PC-9 (cell line): ENCODE measurements at regions not wholly inside any gene's neighbourhood (a gene's known extent, or its start where the extent isn't known, plus 50 kb on each side); places are given as distances from the start of the nearest gene placed in this dataset.

Source experiments
- BruUV-seq: library from RNA; stranded (reverse); fragments of 400-500 nt; replicated peaks from 2 replicates; lab custom pipeline; 2021; lab: Mats Ljungman, UMichigan
- CTCF ChIA-PET: fragments of 300-600 bp; sonication (Branson Sonifier 250); formaldehyde crosslinking; loops from one replicate; lab custom pipeline; 2022; ENCODE audit warnings: antibody characterized with exemption; lab: Charles Lee
- POLR2A ChIA-PET: fragments of 300-600 bp; sonication (Branson Sonifier 250); formaldehyde crosslinking; loops from one replicate; lab custom pipeline; 2022; ENCODE audit warnings: antibody characterized with exemption; ENCODE audit not compliant: unreplicated experiment; lab: Charles Lee
- DNase-seq, 2 experiments: peaks; one replicate each; pipeline versions ENCODE4 v3.0.0 to v3.0.0-alpha.2; 2015 to 2022; ENCODE audit warnings: mixed read lengths in 1 of 2
- H2AFZ ChIP-seq: fragments of 200-600 bp; sonication (generic); 2 replicates; pipeline ENCODE4 v1.8.1; 2017; ENCODE audit warnings: antibody characterized with exemption
- H3F3A ChIP-seq: fragments of 200-600 bp; sonication (generic); 2 replicates; pipeline ENCODE4 v1.8.1; 2017; ENCODE audit warnings: antibody characterized with exemption, mild to moderate bottlenecking, low read depth; ENCODE audit not compliant: insufficient read depth
- H3K27ac ChIP-seq: fragments of 200-600 bp; sonication (generic); 2 replicates; pipeline ENCODE4 v1.6.1; 2016; ENCODE audit warnings: mixed run types
- H3K27me3 ChIP-seq: fragments of 200-600 bp; sonication (generic); 2 replicates; pipeline ENCODE4 v1.6.1; 2016; ENCODE audit warnings: low read depth, mixed run types; ENCODE audit not compliant: insufficient read depth
- H3K36me3 ChIP-seq: fragments of 200-600 bp; sonication (generic); 2 replicates; pipeline ENCODE4 v1.6.1; 2016; ENCODE audit warnings: low read depth, mixed run types
- H3K4me1 ChIP-seq: fragments of 200-600 bp; sonication (generic); replicated peaks from 2 replicates; pipeline ENCODE4 v1.6.1; 2016; ENCODE audit warnings: mixed run types; ENCODE audit not compliant: insufficient read depth
- H3K4me2 ChIP-seq: fragments of 200-600 bp; sonication (generic); 2 replicates; pipeline ENCODE4 v1.6.1; 2017; ENCODE audit warnings: mixed run types
- H3K4me3 ChIP-seq: fragments of 200-600 bp; sonication (generic); 2 replicates; pipeline ENCODE4 v1.6.1; 2016; ENCODE audit warnings: mixed run types
- H3K79me2 ChIP-seq: fragments of 200-600 bp; sonication (generic); 2 replicates; pipeline ENCODE4 v1.6.1; 2017; ENCODE audit warnings: low read depth, mixed run types
- H3K9me2 ChIP-seq: fragments of 200-600 bp; sonication (generic); 2 replicates; pipeline ENCODE4 v1.8.1; 2017; ENCODE audit warnings: mild to moderate bottlenecking; ENCODE audit not compliant: insufficient read depth
- H3K9me3 ChIP-seq: fragments of 200-600 bp; sonication (generic); 2 replicates; pipeline ENCODE4 v1.8.1; 2016; ENCODE audit warnings: low read depth; ENCODE audit not compliant: insufficient read depth
- H4K20me1 ChIP-seq: fragments of 200-600 bp; sonication (generic); 2 replicates; pipeline ENCODE4 v1.8.1; 2017; ENCODE audit not compliant: insufficient read depth
- EZH2 ChIP-seq: fragments of 200-600 bp; sonication (generic); IDR thresholded peaks from 2 replicates; pipeline ENCODE4 v1.8.0; 2017; ENCODE audit warnings: antibody characterized with exemption, low read depth
- intact Hi-C: fragments of 100-400 bp; cut with micrococcal nuclease; formaldehyde crosslinking; loops from one replicate; pipeline ENCODE4 v1.10.0; 2022; ENCODE audit not compliant: unreplicated experiment
- TF ChIP-seq, protein P1 (sequence below): fragments of 200-600 bp; sonication (generic); conservative IDR thresholded peaks from 2 replicates; pipeline ENCODE4 v1.6.1; 2017; ENCODE audit warnings: mixed run types, antibody characterized with exemption, mild to moderate bottlenecking, moderate library complexity

DNA sequence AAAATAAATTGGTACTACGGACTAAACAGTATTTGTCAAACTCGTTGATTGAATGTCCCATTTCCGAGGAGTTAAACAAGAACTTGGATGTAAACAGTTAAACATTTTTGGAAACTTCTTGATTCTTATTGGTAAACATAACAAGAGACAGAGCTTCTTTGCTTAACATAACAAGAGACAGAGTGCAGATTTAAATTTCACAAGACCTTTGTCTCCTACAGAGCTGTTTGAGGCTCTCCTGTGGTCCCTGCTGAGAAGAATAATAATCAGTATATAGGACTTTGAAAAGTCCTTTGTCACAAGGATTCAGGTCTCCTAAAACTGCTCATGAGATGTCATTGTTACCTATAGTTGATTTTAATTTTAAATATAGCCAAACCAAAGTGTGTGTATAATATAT is 170.6 kb upstream of the C21orf91 start:
- no TSS peak for BruUV-seq
- peaks cover 3% of the 10 kb centered on the region; the same call in 1 of the 2 replicates for H3K9me2 ChIP-seq

DNA sequence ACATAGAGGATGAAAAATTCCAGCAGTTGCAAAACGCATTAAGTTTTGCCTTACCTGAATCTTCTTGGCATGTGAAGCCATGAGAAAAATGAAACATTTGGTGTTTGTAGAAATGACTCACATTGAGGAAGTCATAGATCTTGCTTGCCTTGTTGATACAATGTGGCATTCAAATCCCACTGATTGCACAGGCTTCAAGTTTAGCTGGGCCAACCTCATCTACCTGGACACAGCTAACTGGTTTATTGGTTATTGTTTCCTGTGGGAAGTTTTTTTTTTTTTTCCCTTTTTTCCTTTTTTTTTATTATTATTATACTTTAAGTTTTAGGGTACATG is 168.9 kb upstream of the C21orf91 start:
- ChIA-PET CTCF (no interaction called here), POLR2A (no interaction called here)
- H3K4me1 ChIP-seq: no peaks in the 10 kb centered on the region
- no peaks in the 10 kb centered on the region for H3K36me3 ChIP-seq
- no peak for DNase-seq
- H3K4me3 ChIP-seq: no peak overlapping the region
- H2AFZ ChIP-seq: no peak overlapping the region
- intact Hi-C loops: no loop called here
- BruUV-seq: no TSS peak
- peaks cover 3% of the 10 kb centered on the region; the same call in 1 of the 2 replicates for H3K9me2 ChIP-seq
- no peaks in the 10 kb centered on the region for H4K20me1 ChIP-seq
- no peaks in the 10 kb centered on the region for H3F3A ChIP-seq
- no peak for TF ChIP-seq EZH2
- TF ChIP-seq, protein P1, sequence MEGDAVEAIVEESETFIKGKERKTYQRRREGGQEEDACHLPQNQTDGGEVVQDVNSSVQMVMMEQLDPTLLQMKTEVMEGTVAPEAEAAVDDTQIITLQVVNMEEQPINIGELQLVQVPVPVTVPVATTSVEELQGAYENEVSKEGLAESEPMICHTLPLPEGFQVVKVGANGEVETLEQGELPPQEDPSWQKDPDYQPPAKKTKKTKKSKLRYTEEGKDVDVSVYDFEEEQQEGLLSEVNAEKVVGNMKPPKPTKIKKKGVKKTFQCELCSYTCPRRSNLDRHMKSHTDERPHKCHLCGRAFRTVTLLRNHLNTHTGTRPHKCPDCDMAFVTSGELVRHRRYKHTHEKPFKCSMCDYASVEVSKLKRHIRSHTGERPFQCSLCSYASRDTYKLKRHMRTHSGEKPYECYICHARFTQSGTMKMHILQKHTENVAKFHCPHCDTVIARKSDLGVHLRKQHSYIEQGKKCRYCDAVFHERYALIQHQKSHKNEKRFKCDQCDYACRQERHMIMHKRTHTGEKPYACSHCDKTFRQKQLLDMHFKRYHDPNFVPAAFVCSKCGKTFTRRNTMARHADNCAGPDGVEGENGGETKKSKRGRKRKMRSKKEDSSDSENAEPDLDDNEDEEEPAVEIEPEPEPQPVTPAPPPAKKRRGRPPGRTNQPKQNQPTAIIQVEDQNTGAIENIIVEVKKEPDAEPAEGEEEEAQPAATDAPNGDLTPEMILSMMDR: no peak
- H3K9me3 ChIP-seq: no peaks in the 10 kb centered on the region
- no peaks in the 10 kb centered on the region for H3K27me3 ChIP-seq
- H3K4me2 ChIP-seq: no peak overlapping the region
- H3K27ac ChIP-seq: no peak overlapping the region
- H3K79me2 ChIP-seq: no peaks in the 10 kb centered on the region

More for the DNA sequence above, 170.6 kb upstream of the C21orf91 start:
- Histone ChIP-seq H3K27me3 (no peaks in the 10 kb centered on the region), H4K20me1 (no peaks in the 10 kb centered on the region), H3K36me3 (no peaks in the 10 kb centered on the region), H2AFZ (no peak overlapping the region), H3K4me1 (no peaks in the 10 kb centered on the region), H3K4me2 (no peak overlapping the region), H3K27ac (no peak overlapping the region), H3K4me3 (no peak overlapping the region), H3K79me2 (no peaks in the 10 kb centered on the region), H3F3A (no peaks in the 10 kb centered on the region), H3K9me3 (no peaks in the 10 kb centered on the region)
- intact Hi-C loops: no loop called here
- DNase-seq: no peak
- TF ChIP-seq, protein P1: no peak
- TF ChIP-seq EZH2: no peak
- POLR2A ChIA-PET: no interaction called here
- CTCF ChIA-PET: no interaction called here

DNA sequence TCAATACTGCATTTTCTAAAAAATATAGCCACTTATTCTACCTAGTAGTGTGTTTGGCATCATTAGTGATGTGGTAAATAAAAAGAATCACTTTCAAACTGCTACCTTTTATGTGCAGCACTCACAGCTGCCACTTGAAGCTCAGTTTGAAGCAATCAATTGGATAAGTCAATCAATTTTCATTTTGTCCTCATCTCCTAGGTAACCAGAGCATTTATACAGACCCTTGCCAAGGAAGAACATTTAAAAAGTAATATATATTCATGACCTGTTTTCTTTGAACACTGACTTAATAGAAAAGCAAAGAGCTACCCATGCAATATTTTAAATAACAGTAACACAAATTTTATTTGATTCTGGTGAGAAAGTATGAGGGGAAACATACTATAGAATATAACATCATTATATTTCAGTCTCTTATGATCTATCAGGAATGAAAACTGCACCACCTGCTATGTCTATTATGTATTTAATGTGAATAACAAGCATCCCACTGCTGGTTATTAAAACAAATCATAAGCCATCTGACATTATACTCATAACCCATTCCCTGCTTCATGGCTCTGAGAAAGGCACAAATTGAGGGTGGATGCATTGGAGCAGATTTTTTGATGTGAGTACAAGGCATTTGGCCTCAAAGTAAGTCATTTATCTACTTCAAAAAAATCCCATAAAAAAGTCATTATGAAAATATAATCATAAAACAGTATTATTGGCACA is 168.4 kb upstream of the C21orf91 start:
- TF ChIP-seq, protein P1: no peak
- no peak for TF ChIP-seq EZH2
- H3K9me2 ChIP-seq: peaks cover 3% of the 10 kb centered on the region; the same call in 1 of the 2 replicates
- no peaks in the 10 kb centered on the region for H3K27me3 ChIP-seq
- no peak overlapping the region for H2AFZ ChIP-seq
- H3K79me2 ChIP-seq: no peaks in the 10 kb centered on the region
- POLR2A ChIA-PET: no interaction called here
- no peaks in the 10 kb centered on the region for H3K36me3 ChIP-seq
- intact Hi-C loops: no loop called here
- H3K27ac ChIP-seq: no peak overlapping the region
- BruUV-seq: no TSS peak
- no peak for DNase-seq
- H3K4me1 ChIP-seq: no peaks in the 10 kb centered on the region
- H4K20me1 ChIP-seq: no peaks in the 10 kb centered on the region
- H3F3A ChIP-seq: no peaks in the 10 kb centered on the region
- no peaks in the 10 kb centered on the region for H3K9me3 ChIP-seq
- H3K4me2 ChIP-seq: no peak overlapping the region
- no peak overlapping the region for H3K4me3 ChIP-seq
- CTCF ChIA-PET: no interaction called here
